GDM1 (cell line): ENCODE measurements at regions not wholly inside any gene's neighbourhood (a gene's known extent, or its start where the extent isn't known, plus 50 kb on each side); places are given as distances from the start of the nearest gene placed in this dataset.
"Not testable (repeated sequence)": the region's sequence is repeated elsewhere in the genome, so short reads cannot be mapped to it uniquely, and the experiment has no call there.

Experiments used
- DNase-seq: peaks from one replicate; lab custom pipeline; 2025; lab: John Stamatoyannopoulos, UW

DNA sequence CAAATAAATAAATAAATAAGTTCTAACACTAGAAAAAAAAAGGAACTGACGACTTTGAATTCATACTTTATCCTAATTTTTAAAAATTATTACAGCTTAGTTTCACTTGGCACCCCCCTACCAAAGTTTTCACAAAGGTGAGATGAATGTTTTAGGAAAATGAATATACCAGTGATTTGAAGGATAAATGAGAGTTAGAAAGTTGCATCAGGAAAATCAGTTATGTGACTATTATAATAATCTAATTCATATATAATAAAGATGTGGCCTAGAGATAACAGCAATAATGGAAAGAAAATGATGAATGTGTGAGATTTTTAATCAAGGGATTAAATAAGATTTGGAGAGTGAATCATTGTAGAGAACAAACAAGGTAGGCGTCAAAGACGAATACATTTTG is 103.0 kb upstream of the RAP1B start:
- no peak for DNase-seq

DNA sequence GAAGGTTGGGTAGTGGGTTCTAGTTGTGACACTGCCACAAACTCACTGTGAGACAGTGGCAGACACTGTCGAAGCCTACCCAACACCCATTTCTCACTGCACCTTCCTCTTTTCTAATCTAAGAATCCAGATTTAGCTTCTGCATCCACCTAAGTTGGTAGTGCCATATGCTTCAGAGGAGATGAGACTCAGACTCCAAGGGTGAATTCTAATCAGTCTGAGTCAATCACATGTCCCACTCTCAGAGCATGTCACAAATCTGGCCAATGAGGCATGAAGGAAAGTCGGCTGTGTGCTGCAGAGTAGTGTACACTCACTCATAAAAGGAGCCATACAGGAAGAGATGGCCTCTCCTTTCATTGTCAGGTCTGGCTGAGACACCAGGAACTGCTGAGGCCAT is 102.1 kb upstream of the RAP1B start:
- DNase-seq: peak; percentile 2

DNA sequence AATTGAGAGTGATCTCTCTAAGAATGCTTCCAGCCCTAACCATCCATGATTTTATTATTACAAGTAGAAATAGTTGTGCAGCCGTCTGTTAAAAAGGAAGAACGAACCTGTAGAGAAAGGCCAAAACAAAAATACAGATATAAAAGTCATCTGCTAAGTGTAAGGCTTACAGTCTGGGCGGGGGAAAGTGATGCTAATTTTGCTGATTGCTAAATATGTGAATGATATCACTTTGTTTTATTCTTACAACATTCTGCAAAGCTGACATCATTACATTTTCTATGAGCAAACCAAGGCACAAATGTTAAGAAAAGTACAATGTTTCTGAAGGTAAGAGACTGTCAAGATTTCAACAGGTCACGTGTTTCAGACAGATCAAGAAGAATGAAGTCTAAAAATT is 101.5 kb upstream of the RAP1B start:
- DNase-seq: no peak

DNA sequence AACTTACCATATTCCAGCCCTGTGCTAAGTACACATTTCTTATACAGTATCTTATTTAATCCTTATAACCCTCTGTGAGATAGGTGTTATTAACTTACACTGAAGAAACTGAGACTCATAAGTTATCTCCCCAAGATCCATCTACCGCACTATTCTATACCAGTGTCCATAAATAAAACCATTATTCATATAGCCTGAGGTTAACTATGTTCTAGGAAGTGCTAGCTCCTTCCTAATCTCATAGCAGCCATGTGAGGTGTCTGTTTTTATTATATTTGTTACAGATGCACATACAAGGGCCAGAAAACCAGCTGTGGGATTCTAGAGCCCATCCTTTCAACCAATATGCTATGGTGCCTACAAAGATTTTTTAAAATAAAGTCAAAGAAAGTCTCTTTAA is 100.3 kb upstream of the RAP1B start:
- no peak for DNase-seq

DNA sequence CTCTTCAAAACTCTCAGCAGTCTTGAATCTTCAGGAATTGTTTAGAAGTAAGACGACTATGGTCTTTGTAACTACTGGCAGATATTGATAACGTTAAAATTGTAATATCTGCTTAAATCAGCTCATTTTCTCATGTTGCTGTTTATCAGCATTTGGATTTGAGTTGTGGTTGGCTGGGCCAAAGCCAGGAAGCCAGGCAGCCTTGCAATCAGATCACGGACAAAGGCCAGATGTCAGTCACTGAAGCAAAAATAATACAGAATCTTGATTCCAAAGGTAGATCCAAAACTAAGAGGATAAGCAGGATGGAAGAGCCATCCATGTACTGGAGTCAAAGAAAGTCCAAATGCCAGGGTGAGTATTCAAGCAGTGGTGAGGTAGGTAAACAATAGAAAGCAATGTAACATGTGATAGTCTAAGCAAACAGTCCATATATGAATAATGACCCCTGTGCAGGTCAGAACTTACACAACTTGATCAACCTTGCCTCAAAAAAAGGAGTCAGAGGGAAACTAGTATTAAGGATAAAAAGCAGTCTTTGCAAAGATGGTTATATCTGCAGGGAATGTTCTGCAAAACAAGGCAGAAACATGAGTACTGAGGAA is 95.8 kb upstream of the RAP1B start:
- DNase-seq: no peak

DNA sequence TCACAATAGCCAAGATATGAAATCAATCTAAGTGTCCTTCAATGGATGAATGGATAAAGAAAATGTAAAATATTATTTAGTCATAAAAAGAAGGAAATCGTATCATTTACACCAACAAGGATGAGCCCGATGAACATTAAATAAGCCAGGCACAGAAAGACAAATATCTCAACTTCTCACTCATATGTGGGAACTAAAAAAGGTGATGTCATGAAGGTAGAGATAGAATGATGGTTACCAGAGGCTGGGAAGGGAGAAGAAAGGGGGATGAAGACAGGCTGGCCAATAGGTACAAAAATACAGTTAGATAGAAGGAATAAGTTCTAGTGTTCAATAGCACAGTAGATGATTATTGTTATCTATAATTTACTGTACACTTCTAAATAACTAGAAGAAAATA is 94.9 kb upstream of the RAP1B start:
- no peak for DNase-seq

DNA sequence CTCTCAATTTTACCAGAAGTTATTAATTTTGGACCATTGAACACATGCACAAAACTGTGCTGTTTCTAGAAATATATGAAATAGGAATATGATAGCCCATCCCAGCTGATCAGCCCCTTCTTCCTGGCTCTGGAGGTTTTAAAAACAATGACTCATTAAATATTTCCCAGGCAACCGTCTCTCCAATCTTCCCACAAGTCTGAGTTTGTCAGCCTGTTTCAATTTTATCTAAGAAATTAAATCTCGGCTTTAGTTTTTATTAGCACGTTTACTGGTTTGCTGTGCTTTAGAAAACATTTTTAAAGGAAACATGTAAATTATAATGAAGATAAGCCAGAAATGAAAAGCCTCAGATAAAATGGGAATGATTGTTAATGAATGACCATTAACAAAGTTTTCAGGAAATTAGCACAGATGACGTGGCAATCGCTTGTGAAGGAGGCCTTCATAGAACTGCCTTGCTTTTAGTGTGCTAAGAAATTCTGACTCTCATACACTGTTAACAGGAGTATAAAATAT is 89.3 kb upstream of the RAP1B start:
- no peak for DNase-seq

DNA sequence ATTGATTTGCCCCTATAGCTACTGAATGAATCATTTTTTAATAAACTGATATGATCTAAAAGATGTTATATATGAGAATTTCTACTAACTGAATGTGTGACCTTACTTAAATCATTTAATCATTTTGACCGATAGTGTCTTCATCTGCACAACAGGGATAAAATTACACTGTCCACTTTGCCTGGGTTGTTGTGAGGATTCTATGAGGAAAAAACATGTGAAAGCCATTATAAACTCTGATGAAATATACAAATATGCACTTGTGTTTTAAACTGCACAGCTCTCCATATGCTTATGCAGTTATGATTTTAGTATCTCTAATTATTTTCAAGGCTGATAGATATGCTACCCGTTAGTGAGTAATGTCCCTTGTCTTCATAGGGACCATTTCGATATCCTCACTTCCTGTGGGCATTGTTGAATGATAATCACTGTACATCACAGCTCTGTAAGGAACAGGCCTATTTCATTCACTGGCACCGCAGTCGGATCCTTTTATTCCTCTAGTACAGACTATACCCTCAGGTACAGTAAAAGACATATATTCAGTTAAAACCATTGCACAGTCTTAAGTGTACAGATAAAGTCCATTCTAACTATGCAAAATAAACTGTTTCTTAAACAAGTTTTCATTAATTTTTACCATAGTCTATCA is 88.7 kb upstream of the RAP1B start:
- no peak for DNase-seq

DNA sequence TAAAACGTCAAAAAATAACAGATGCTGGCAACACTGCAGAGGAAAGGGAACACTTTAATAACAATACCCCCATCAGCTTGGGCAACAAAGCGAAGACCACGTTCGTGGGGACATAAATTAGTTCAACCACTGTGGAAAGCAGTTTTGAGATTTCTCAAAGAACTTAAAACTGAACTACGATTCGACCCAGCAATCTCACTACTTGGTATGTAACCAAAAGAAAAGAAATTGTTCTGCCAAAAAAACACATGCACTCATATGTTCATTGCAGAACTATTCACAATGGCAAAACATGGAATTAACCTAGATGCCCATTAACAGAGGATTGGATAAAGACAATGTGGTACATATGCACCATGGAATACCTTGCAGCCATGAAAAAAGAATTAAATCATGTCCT is 81.2 kb upstream of the RAP1B start:
- no peak for DNase-seq

DNA sequence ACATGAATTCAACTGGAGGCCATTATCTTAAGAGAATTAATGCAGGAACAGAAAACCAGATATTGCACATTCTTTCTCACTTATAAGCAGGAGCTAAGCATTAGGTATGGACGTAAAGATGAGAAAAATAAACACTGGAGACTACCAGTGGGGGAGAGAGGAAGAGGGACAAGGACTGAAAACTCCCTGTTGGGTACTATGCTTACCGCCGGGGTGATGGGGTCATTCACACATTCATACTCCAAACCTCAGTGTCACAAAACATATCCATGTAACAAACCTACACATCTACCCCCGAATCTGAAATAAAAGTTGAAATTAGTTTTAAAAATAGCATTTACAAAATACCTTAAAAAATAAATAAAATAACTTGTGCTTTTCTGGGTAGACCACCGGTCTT is 80.8 kb upstream of the RAP1B start:
- DNase-seq: no peak

DNA sequence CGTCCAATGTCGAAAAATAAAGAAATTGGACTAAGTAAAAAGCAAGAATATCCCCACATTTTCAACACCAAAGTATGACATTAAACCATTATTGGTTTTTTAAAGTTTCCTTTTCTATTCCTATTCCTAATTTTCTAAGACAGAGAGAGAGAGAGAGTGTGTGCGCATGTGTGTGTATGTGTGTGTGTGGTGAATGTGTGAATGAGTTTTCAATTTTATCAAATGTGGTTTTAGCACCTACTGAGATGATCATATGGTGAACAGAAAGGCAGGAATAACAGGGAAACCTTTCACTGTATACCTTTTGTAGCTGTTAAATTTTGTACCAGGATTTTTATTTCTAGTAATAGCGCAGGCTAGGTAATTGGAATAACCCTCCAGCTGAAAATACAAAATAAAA is 80.4 kb upstream of the RAP1B start:
- no peak for DNase-seq

DNA sequence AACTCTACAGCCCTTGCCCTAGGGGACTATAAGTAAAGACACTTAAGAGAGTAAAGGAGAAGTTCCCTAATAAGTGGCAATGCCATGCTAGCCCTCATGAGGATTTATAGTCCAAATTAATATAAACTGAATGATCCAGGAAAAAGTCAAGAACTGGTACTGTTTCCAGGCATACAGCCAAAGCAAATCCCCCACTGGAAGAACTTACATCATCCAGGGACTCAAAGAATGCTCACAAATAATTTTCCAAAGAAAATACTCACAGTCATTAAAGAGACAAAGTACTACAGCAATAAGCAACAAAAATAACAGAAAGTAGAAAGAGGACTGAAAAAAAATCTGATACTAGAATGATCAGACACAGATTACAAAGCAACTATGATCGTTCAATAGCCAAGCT is 79.7 kb upstream of the RAP1B start:
- DNase-seq: no peak

DNA sequence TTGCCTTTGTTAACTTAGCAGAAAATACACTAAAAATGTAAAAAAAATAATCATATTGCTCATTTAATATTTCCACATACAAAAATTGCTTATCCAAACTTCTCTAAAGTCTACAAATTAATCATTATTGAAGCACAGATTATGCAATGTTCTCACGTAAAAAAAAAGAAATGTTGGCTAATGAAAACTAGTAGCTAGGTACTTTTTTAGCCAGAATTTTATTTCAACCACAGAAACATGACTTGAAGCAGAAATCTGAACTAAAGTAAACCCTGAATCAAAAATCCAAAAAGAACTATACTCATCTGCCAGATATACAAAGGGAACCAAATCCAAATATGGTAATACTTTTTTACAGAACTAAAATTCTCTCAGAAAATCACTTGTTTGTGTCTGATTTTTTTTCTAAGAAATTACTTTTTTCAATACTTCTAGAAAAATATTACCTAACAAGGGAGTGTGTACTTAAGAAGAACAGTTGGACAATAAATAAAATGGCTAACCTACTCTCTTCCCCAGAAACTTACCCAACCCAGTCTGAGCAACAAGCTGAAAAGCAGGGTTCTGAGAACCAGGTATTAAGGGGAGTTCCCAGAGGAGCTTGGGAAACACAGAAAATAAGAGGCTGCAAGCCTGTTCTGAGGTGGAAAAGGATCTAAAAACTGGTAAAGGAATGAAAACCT is 78.4 kb upstream of the RAP1B start:
- no peak for DNase-seq

DNA sequence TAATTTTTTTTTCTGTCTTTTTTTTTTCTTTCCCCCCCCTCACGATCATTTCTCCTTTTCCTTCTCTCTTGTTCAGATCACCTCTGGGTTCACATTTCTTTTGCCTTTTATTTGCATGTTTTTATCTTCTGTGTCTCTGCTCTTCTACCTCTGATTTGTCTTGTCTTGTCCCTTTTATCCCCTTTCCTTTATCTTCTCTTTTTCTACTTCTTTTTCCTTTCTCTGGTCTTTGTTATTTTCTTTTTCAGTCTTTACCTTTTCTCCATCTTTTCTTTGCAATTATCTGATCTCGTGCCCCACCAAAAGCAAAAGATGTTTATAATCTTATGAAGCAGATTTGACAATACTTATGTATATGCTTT is 77.8 kb upstream of the RAP1B start:
- DNase-seq: no peak

DNA sequence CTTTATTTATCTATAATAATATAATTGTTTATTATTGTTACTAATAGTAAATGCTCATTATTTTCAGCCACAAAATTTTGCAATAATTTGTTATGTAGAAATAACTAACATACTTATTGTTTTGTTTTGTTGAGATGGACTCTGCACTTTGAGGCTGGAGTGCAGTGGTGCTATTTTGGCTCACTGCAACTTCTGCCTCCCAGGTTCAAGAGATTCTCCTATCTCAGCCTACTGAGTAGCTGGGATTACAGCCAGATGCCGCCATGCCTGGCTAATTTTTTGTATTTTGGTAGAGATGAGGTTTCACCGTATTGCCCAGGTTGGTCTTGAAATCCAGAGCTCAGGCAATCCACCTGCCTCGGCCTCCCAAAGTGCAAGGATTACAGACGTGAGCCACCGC is 76.6 kb upstream of the RAP1B start:
- DNase-seq: no peak

DNA sequence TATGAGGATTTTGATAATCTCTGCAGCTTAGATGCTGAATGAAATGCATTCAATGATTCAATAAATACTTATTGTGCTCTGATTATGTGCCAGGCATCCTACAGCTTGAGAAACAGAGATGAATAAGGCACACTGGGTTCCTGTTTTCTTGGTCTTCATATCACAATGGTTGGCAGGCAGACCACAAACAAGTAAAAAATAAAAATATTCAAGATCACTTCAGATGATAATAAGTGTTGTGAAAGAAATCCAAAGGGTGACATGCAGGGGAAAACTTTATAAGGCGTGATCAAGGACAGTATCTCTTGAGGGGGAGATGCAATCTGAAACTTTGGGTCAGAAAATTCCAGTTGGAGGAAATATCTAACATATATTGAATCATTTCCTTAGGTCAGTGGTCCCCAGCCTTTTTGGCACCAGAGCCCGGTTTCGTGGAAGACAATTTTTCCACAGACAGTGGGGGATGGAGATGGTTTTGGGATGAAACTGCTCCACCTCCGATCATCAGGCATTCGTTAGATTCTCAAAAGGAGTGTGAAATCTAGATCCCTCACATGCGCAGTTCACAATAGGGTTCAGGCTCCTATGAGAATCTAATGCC is 73.7 kb upstream of the RAP1B start:
- DNase-seq: no peak

DNA sequence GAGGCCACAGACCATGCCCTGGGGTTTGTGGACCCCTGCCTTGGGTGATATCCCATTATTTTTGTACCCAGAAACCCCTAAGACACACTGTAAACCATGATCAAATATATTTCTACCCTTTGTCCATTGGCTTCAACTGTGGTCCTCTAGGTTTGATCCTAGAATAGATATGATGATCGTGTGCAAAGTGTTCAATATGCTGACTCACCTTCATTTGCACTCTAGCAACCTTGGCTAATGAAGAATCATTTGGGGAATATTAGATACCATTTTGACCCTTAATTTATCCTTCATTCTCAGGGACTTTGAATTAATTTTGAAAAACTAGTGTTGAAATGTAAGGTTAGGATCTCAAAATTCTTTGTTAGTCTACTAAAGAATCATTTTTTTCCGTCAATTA is 73.1 kb upstream of the RAP1B start:
- no peak for DNase-seq

DNA sequence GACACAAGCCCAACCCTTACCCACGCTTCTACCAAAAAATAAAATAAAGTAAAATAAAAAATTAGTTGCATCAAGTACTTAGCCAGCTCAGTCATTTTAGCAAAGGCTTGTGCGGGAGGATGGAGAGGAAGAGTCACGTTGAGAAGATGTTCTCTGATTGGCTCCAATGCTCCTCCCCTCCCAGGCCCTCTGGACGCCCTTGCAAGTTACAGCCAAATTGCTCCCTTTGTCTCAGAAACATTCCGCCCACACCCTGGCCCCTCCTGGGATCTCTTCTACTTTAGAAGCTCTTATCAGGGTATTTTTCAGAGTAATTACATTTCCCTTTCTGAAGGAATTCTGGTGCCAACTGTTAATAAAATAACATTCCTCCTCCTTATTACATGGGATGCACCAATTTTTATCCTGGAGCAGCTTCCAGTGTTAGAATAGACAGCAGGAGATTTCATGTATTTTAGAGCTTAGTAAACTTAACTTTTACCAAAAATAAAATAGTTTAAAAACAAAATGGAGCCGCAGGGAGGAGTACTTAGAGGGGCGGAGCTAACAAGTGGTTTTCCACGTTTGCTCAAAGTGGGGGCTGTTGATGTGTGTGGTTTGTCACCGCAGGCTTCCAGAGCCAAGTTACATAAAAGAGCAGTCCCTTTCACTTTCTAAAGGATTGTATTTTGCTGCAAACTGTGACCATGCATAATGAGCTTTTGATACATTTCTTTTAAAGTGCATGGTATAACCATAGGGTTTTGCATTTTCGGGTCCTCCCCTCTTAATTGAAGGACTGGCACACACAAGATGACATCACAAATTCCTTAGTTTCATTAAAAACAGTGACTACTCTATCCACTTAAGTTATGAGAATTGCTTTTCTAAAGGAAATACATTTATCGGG is 71.7 kb upstream of the RAP1B start:
- peak; percentile 74 for DNase-seq

DNA sequence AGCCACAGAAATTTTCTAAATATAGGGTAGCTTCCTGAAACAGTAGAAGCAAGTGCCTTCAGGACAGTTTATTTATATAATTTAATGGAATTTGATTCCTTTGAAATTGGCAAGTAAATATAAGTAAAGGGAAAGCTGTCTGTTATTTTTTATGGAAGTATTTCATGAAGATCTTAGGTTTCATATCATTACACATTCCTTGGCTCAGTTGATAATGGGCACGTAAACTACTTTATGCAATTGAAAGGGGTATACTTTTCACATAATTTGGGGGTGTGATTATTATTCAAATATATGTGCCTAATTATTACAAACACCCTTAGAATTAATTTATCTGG is 71.1 kb upstream of the RAP1B start:
- no peak for DNase-seq

DNA sequence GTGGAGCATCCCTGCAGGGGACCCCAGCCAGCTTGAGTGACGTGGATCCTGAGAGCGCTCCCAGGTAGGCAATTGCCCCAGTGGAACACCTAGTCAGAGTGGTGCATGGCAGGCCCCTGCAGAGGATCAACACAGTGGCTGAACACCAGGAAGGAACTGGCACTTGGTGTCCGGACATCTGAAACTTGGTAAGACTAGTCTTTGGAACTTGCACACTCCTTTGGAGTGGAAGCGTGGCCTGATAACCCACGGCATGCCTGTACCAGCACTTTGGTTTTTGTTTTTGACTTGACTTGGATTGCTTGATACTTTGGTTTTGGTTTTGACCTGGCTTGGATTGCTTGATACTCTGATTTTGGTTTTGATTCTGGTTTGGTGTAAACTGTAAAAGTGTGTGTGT is 69.9 kb upstream of the RAP1B start:
- not testable (repeated sequence) for DNase-seq

DNA sequence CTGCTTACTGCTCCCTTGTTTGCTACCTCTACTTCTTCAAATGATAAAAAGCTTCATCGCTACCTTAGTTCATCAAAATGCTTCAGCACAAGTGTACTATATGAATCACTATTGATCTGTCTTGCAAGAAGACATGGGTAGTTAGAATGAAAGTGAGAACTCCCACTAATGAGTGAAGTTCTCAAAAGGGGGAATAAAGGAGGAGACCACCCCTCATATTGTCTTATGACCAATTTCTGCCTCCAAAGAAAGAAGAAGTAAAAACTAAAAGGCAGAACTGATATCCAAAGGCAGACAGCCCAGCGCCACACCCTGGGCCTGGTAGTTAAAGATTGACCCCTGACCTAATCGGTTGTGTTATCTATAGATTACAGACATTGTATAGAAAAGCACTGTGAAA is 63.4 kb upstream of the RAP1B start:
- DNase-seq: not testable (repeated sequence)

DNA sequence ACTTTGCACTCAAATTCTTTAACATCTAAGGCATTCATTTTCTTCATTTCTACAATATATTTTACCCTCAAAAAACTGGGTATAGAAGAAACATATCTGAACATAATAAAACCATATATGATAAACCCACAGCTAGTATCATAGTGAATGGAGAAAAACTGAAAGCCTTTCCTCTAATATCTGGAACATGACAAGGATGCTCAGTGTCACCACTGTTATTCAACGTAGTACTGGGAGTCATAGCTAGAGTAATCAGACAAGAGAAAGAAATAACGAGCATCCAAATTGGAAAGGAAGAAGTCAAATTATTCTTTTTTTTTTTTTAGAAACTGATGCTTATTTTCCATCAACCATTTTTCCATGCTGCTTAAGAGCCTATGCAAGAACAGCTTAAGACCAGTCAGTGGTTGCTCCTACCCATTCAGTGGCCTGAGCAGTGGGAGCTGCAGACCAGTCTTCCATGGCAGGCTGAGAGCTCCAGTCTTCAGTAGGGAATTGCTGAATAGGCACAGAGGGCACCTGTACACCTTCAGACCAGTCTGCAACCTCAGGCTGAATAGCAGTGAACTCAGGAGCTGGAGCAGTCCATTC is 58.0 kb upstream of the RAP1B start:
- DNase-seq: not testable (repeated sequence)
